ENCODE measurements at regions not wholly inside any gene's neighbourhood (a gene's known extent, or its start where the extent isn't known, plus 50 kb on each side); places are given as distances from the start of the nearest gene placed in this dataset.

GRCh38 chr11:69413993-69414392 lies 67.5 kb upstream of the LINC01488 start:
- H3K4me3 ChIP-seq (ENCODE audit: low read length in 3 of 3): no peak overlapping the region
- H3K9ac ChIP-seq (ENCODE audit: low read depth in 1 of 3, low read length in 3 of 3): no peak overlapping the region
- H3K27ac ChIP-seq (ENCODE audit: low read depth, low read length): no peak overlapping the region
- peaks cover 9 to 30% (median 19%) of the 10 kb centered on the region in 3 donors for H3K4me1 ChIP-seq (ENCODE audit: control insufficient read depth in 3 of 3, insufficient read depth in 3 of 3, low read length in 3 of 3)
- no peaks in the 10 kb centered on the region for H3K36me3 ChIP-seq (ENCODE audit: control insufficient read depth in 3 of 3, insufficient read depth in 3 of 3, low read length in 3 of 3)
- peaks cover 0 to 9% (median 3%) of the 10 kb centered on the region in 3 donors for H3K27me3 ChIP-seq (ENCODE audit: control insufficient read depth in 3 of 3, insufficient read depth in 3 of 3, low read length in 3 of 3)
- H3K9me3 ChIP-seq (ENCODE audit: control insufficient read depth in 3 of 3, low read length in 3 of 3): no peaks in the 10 kb centered on the region

- Histone ChIP-seq H3K36me3 (ENCODE audit: control insufficient read depth in 3 of 3, insufficient read depth in 3 of 3, low read length in 3 of 3) (no peaks in the 10 kb centered on the region), H3K27me3 (ENCODE audit: control insufficient read depth in 3 of 3, insufficient read depth in 3 of 3, low read length in 3 of 3) (peaks cover 0 to 7% (median 3%) of the 10 kb centered on the region in 3 donors), H3K27ac (ENCODE audit: low read depth, low read length) (no peak overlapping the region), H3K4me1 (ENCODE audit: control insufficient read depth in 3 of 3, insufficient read depth in 3 of 3, low read length in 3 of 3) (peaks cover 9 to 30% (median 19%) of the 10 kb centered on the region in 3 donors), H3K9me3 (ENCODE audit: control insufficient read depth in 3 of 3, low read length in 3 of 3) (no peaks in the 10 kb centered on the region), H3K9ac (ENCODE audit: low read depth in 1 of 3, low read length in 3 of 3) (no peak overlapping the region), H3K4me3 (ENCODE audit: low read length in 3 of 3) (no peak overlapping the region)
These were observed 66.7 kb upstream of the LINC01488 start for GRCh38 chr11:69414773-69415187.

DNA sequence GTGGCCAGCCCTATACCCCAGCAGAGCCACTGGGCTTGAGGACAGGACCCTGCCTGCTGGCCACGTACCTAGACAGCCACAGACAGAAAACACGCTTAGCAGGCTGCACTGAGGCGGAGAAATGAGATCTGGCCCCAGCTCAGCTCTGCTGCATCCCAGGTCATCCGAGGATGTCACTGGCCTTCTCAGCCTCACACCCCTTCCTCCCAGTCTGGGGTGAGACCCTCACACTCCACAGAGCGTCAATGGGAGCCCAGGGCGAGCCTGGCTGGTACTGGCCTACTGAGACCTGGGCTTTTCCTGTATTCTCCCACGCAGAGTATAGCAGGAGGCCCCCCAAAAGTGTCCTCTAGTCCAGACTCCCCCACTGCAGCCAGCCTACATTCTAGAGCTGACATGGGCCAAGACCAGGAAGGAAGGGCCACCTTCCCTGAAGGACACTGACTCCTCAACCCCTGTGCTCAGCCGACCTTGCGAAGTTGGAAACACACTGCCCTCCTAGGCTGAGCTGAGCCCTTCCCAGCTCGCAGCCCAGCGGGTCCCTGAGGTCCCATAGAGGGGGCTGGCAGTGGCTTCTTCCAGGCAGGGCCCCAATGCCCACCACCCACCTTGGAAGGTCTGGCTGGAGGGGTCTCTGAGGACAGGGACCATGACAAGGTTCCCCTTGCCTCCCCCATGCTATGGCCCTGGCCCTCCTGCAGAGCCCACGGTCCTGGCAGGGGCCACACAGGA lies 65.9 kb upstream of the LINC01488 start:
- Histone ChIP-seq H3K4me1 (ENCODE audit: control insufficient read depth in 3 of 3, insufficient read depth in 3 of 3, low read length in 3 of 3) (peaks cover 12 to 32% (median 19%) of the 10 kb centered on the region in 3 donors), H3K9ac (ENCODE audit: low read depth in 1 of 3, low read length in 3 of 3) (no peak overlapping the region), H3K27ac (ENCODE audit: low read depth, low read length) (no peak overlapping the region), H3K36me3 (ENCODE audit: control insufficient read depth in 3 of 3, insufficient read depth in 3 of 3, low read length in 3 of 3) (no peaks in the 10 kb centered on the region), H3K4me3 (ENCODE audit: low read length in 3 of 3) (no peak overlapping the region), H3K9me3 (ENCODE audit: control insufficient read depth in 3 of 3, low read length in 3 of 3) (no peaks in the 10 kb centered on the region), H3K27me3 (ENCODE audit: control insufficient read depth in 3 of 3, insufficient read depth in 3 of 3, low read length in 3 of 3) (peaks cover 0 to 5% (median 3%) of the 10 kb centered on the region in 3 donors)

DNA sequence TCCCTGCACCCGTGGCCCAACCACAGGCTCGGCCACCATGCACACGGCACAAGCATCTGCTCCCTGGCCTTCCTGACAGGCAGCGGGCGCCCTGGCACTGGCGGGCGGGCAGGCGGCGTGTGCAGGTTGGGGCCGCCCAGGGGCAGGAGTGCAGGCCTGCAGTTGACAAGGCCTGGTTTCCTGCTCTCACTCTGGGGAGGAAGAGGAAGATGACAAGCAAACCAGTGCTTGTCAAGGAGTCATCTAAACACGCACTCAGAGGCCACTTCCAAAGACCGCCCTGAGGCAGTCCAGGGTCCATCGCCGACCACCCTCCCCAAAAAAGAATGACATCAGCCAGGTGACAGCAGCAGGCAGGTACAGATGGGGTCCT lies 65.3 kb upstream of the LINC01488 start:
- Histone ChIP-seq H3K27ac (ENCODE audit: low read depth, low read length) (no peak overlapping the region), H3K4me3 (ENCODE audit: low read length in 3 of 3) (no peak overlapping the region), H3K9ac (ENCODE audit: low read depth in 1 of 3, low read length in 3 of 3) (no peak overlapping the region), H3K4me1 (ENCODE audit: control insufficient read depth in 3 of 3, insufficient read depth in 3 of 3, low read length in 3 of 3) (peaks cover 16 to 32% (median 19%) of the 10 kb centered on the region in 3 donors), H3K27me3 (ENCODE audit: control insufficient read depth in 3 of 3, insufficient read depth in 3 of 3, low read length in 3 of 3) (peaks cover 0 to 5% (median 3%) of the 10 kb centered on the region in 3 donors), H3K9me3 (ENCODE audit: control insufficient read depth in 3 of 3, low read length in 3 of 3) (no peaks in the 10 kb centered on the region), H3K36me3 (ENCODE audit: control insufficient read depth in 3 of 3, insufficient read depth in 3 of 3, low read length in 3 of 3) (no peaks in the 10 kb centered on the region)

GRCh38 chr11:69416762-69417698 lies 64.4 kb upstream of the LINC01488 start:
- Histone ChIP-seq H3K4me1 (ENCODE audit: control insufficient read depth in 3 of 3, insufficient read depth in 3 of 3, low read length in 3 of 3) (peaks cover 16 to 33% (median 19%) of the 10 kb centered on the region in 3 donors), H3K27me3 (ENCODE audit: control insufficient read depth in 3 of 3, insufficient read depth in 3 of 3, low read length in 3 of 3) (peaks cover 0 to 5% (median 3%) of the 10 kb centered on the region in 3 donors), H3K9ac (ENCODE audit: low read depth in 1 of 3, low read length in 3 of 3) (no peak overlapping the region), H3K36me3 (ENCODE audit: control insufficient read depth in 3 of 3, insufficient read depth in 3 of 3, low read length in 3 of 3) (no peaks in the 10 kb centered on the region), H3K9me3 (ENCODE audit: control insufficient read depth in 3 of 3, low read length in 3 of 3) (no peaks in the 10 kb centered on the region), H3K27ac (ENCODE audit: low read depth, low read length) (no peak overlapping the region), H3K4me3 (ENCODE audit: low read length in 3 of 3) (no peak overlapping the region)

- Histone ChIP-seq H3K27me3 (ENCODE audit: control insufficient read depth in 3 of 3, insufficient read depth in 3 of 3, low read length in 3 of 3) (peaks cover 0 to 5% (median 3%) of the 10 kb centered on the region in 3 donors), H3K36me3 (ENCODE audit: control insufficient read depth in 3 of 3, insufficient read depth in 3 of 3, low read length in 3 of 3) (no peaks in the 10 kb centered on the region), H3K9me3 (ENCODE audit: control insufficient read depth in 3 of 3, low read length in 3 of 3) (no peaks in the 10 kb centered on the region), H3K27ac (ENCODE audit: low read depth, low read length) (no peak overlapping the region), H3K4me1 (ENCODE audit: control insufficient read depth in 3 of 3, insufficient read depth in 3 of 3, low read length in 3 of 3) (peaks cover 16 to 33% (median 19%) of the 10 kb centered on the region in 3 donors), H3K4me3 (ENCODE audit: low read length in 3 of 3) (no peak overlapping the region), H3K9ac (ENCODE audit: low read depth in 1 of 3, low read length in 3 of 3) (no peak overlapping the region)
These were observed 63.8 kb upstream of the LINC01488 start for GRCh38 chr11:69417699-69418085.

- Histone ChIP-seq H3K9me3 (ENCODE audit: control insufficient read depth in 3 of 3, low read length in 3 of 3) (no peaks in the 10 kb centered on the region), H3K27ac (ENCODE audit: low read depth, low read length) (no peak overlapping the region), H3K4me1 (ENCODE audit: control insufficient read depth in 3 of 3, insufficient read depth in 3 of 3, low read length in 3 of 3) (peaks cover 16 to 33% (median 19%) of the 10 kb centered on the region in 3 donors)
These were observed 62.7 kb upstream of the LINC01488 start for GRCh38 chr11:69418576-69419296.

DNA sequence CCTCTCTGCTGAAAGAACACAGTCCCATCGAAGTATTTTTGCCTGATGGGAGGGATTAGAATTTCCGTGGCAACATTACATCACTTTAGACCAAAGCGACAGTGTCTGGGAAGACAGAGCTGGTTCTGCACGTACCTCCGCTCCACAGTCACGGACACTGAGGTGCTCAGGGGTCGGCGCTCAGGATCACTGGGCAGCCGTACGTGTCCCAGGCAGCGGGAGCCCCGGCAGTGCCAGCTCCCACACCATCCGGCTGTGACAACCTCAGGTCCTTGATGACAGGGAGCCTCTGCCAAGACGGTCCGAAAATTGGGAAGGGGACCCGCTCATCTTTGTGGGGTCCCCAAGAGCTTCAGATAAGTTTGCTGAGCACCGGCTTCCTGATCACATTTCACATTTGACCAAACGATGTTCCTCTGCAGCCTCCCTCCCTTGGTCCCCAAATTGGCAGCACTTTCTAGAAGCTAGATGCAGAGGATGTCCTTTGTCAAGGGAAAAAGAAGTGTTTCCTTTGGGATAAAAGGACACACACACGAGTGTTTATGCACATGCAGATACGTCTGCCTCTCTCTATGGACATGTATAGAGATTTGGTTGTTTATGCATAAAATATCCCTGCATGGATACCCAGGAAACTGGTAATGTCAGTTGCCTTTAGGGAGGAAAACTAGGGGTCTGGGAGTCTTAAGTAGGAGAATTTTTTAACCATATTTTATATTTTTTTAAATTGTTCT lies 61.6 kb upstream of the LINC01488 start:
- peaks cover 13 to 27% (median 19%) of the 10 kb centered on the region in 3 donors for H3K4me1 ChIP-seq (ENCODE audit: control insufficient read depth in 3 of 3, insufficient read depth in 3 of 3, low read length in 3 of 3)
- peaks cover under 1 to 4% (median 2%) of the 10 kb centered on the region in 3 donors for H3K9me3 ChIP-seq (ENCODE audit: control insufficient read depth in 3 of 3, low read length in 3 of 3)
- H3K27me3 ChIP-seq (ENCODE audit: control insufficient read depth in 3 of 3, insufficient read depth in 3 of 3, low read length in 3 of 3): peaks cover 0 to 2% (median 0%) of the 10 kb centered on the region in 3 donors
- H3K9ac ChIP-seq (ENCODE audit: low read depth in 1 of 3, low read length in 3 of 3): no peak overlapping the region
- H3K27ac ChIP-seq (ENCODE audit: low read depth, low read length): no peak overlapping the region
- H3K36me3 ChIP-seq (ENCODE audit: control insufficient read depth in 3 of 3, insufficient read depth in 3 of 3, low read length in 3 of 3): no peaks in the 10 kb centered on the region
- H3K4me3 ChIP-seq (ENCODE audit: low read length in 3 of 3): no peak overlapping the region

More at GRCh38 chr11:69418576-69419296, 62.7 kb upstream of the LINC01488 start:
- no peak overlapping the region for H3K4me3 ChIP-seq (ENCODE audit: low read length in 3 of 3)
- H3K27me3 ChIP-seq (ENCODE audit: control insufficient read depth in 3 of 3, insufficient read depth in 3 of 3, low read length in 3 of 3): peaks cover 0 to 2% (median 0%) of the 10 kb centered on the region in 3 donors
- H3K36me3 ChIP-seq (ENCODE audit: control insufficient read depth in 3 of 3, insufficient read depth in 3 of 3, low read length in 3 of 3): no peaks in the 10 kb centered on the region
- H3K9ac ChIP-seq (ENCODE audit: low read depth in 1 of 3, low read length in 3 of 3): no peak overlapping the region

DNA sequence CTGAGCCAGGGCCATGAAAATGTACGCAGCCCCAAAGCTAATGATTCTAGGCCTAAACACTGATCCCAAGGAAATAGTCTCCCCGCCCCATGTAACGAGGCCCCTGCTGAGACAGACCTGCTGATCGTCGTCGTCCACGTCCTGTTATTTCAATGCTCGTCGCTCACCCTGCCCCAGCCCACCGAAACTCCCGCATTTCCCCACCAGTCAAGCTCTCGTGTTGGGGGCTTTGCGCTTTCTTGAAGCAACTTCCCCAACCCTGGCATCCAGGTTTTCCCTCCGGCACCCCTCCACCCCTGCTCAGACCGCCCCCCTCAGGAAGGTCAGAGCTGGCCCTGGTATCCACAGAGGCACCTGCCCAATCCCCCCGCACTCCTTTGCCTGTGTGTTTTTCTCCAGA lies 58.8 kb upstream of the LINC01488 start:
- peaks cover 1 to 7% (median 6%) of the 10 kb centered on the region in 3 donors for H3K4me1 ChIP-seq (ENCODE audit: control insufficient read depth in 3 of 3, insufficient read depth in 3 of 3, low read length in 3 of 3)
- peaks cover 2 to 5% (median 2%) of the 10 kb centered on the region in 3 donors for H3K9me3 ChIP-seq (ENCODE audit: control insufficient read depth in 3 of 3, low read length in 3 of 3)
- H3K4me3 ChIP-seq (ENCODE audit: low read length in 3 of 3): no peak overlapping the region
- no peak overlapping the region for H3K9ac ChIP-seq (ENCODE audit: low read depth in 1 of 3, low read length in 3 of 3)
- no peak overlapping the region for H3K27ac ChIP-seq (ENCODE audit: low read depth, low read length)
- no peaks in the 10 kb centered on the region for H3K36me3 ChIP-seq (ENCODE audit: control insufficient read depth in 3 of 3, insufficient read depth in 3 of 3, low read length in 3 of 3)
- no peaks in the 10 kb centered on the region for H3K27me3 ChIP-seq (ENCODE audit: control insufficient read depth in 3 of 3, insufficient read depth in 3 of 3, low read length in 3 of 3)
